K562 (cell line): ENCODE measurements at regions not wholly inside any gene's neighbourhood (a gene's known extent, or its start where the extent isn't known, plus 50 kb on each side); places are given as distances from the start of the nearest gene placed in this dataset.
A peak's percentile ranks its signal among the peaks of the same experiment; 100 is the strongest.

Source experiments
- ATAC-seq: fragments of 200-7000 bp; cut with Tn5 transposase; 3 replicates; pipeline ENCODE4 v1.9.1; 2020; ENCODE audit warnings: moderate library complexity
- BruUV-seq: library from RNA; stranded (reverse); fragments of 400-500 nt; replicated peaks from 2 replicates; lab custom pipeline; 2021; lab: Mats Ljungman, UMichigan
- CTCF ChIA-PET: fragments of 300-600 bp; formaldehyde crosslinking; extraction: SDS; loops from one replicate; lab custom pipeline; 2021; ENCODE audit warnings: low intra/inter-chr PET ratio; lab: Yijun Ruan, JAX
- POLR2A ChIA-PET: fragments of 300-600, 350-650 bp; sonication (Branson Sonifier 250); formaldehyde crosslinking; extraction: SDS; loops from one replicate; lab custom pipeline; 2021; ENCODE audit warnings: antibody characterized with exemption, inconsistent platforms; lab: Yijun Ruan, JAX
- DNase-seq, 4 experiments: peaks; one replicate each; pipeline versions ENCODE4 v3.0.0 to v3.0.0-alpha.2; 2011 to 2018; ENCODE audit warnings: low spot score in 3 of 4, mixed read lengths in 3 of 4; ENCODE audit errors: extremely low read depth in 1 of 4
- FAIRE-seq: peaks from 2 replicates; lab custom pipeline; 2011; peaks lifted over from hg19 to GRCh38; lab: Jason Lieb, UNC
- H2AFZ ChIP-seq: 2 replicates; pipeline ENCODE4 v1.6.0; 2011; ENCODE audit warnings: low read depth, low read length, control low read depth, inconsistent platforms
- H3K27ac ChIP-seq: fragments of 200-600 bp; 3 replicates; pipeline ENCODE4 v1.8.0; 2011; ENCODE audit warnings: low read depth, mild to moderate bottlenecking, control low read depth, inconsistent platforms, low read length, moderate library complexity, mixed read lengths; ENCODE audit errors: extremely low read depth
- H3K27me3 ChIP-seq, 2 experiments: fragments of 300-600 bp in 1 of 2; 2 replicates in 1 of 2; 3 replicates in 1 of 2; pipeline versions ENCODE4 v1.6.0 to v1.8.0; 2011; ENCODE audit warnings: inconsistent platforms in 2 of 2, low read length in 2 of 2, mild to moderate bottlenecking in 1 of 2, mixed read lengths in 1 of 2, moderate library complexity in 1 of 2; ENCODE audit not compliant: control insufficient read depth in 2 of 2, insufficient read depth in 2 of 2
- H3K36me3 ChIP-seq: fragments of 300-600 bp; 3 replicates; pipeline ENCODE4 v1.8.0; 2011; ENCODE audit warnings: mild to moderate bottlenecking, low read length, inconsistent platforms; ENCODE audit not compliant: control insufficient read depth, insufficient read depth
- H3K4me1 ChIP-seq, 2 experiments: fragments of 200-600 bp in 1 of 2; replicated peaks in 1 of 2; 2 replicates in 1 of 2; 3 replicates in 1 of 2; pipeline versions ENCODE4 v1.5.1 to v1.8.0; 2011; ENCODE audit warnings: inconsistent platforms in 2 of 2, low read length in 2 of 2, mild to moderate bottlenecking in 1 of 2, mixed read lengths in 1 of 2, moderate library complexity in 1 of 2; ENCODE audit not compliant: control insufficient read depth in 2 of 2, insufficient read depth in 2 of 2
- H3K4me2 ChIP-seq: 2 replicates; pipeline ENCODE4 v1.6.1; 2011; ENCODE audit warnings: low read length, control low read depth, inconsistent platforms, mixed read lengths; ENCODE audit not compliant: insufficient read depth
- H3K4me3 ChIP-seq: fragments of 200-600 bp; sonication (generic), shearing (Covaris generic); 2 replicates; pipeline ENCODE4 v1.5.1; 2016; ENCODE audit warnings: control low read depth, inconsistent platforms
- H3K79me2 ChIP-seq: fragments of 200-600 bp; 3 replicates; pipeline ENCODE4 v1.8.0; 2011; ENCODE audit warnings: low read length, inconsistent platforms; ENCODE audit not compliant: control insufficient read depth, insufficient read depth
- H3K9ac ChIP-seq, 2 experiments: 2 replicates each; pipeline versions ENCODE4 v1.6.0 to v1.6.1; 2011; ENCODE audit warnings: low read depth in 2 of 2, low read length in 2 of 2, control low read depth in 1 of 2, inconsistent platforms in 1 of 2, mild to moderate bottlenecking in 1 of 2, mixed read lengths in 1 of 2; ENCODE audit not compliant: insufficient read depth in 1 of 2
- H3K9me1 ChIP-seq: one replicate; pipeline ENCODE4 v1.6.0; 2011; ENCODE audit warnings: inconsistent platforms, mild to moderate bottlenecking, low read length, moderate library complexity; ENCODE audit not compliant: control insufficient read depth, insufficient read depth
- H3K9me3 ChIP-seq: replicated peaks from 2 replicates; pipeline ENCODE4 v1.5.1; 2011; ENCODE audit warnings: low read depth, low read length, inconsistent platforms; ENCODE audit not compliant: control insufficient read depth, insufficient read depth
- H4K20me1 ChIP-seq: replicated peaks from 2 replicates; pipeline ENCODE4 v1.6.1; 2011; ENCODE audit warnings: low read length, inconsistent platforms, mixed read lengths; ENCODE audit not compliant: control insufficient read depth, insufficient read depth
- ASH1L ChIP-seq: fragments of 450-650 bp; IDR thresholded peaks from 2 replicates; pipeline ENCODE4 v1.6.1; 2018; ENCODE audit warnings: borderline replicate concordance, mild to moderate bottlenecking, low read depth; ENCODE audit not compliant: partially characterized antibody
- BCOR ChIP-seq: fragments of 450-650 bp; IDR thresholded peaks from 2 replicates; pipeline ENCODE4 v1.6.1; 2016
- CBFA2T3 ChIP-seq: fragments of 450-650 bp; IDR thresholded peaks from 2 replicates; pipeline ENCODE4 v1.6.1; 2017
- CREB3L1 ChIP-seq: fragments of 450-650 bp; IDR thresholded peaks from 2 replicates; pipeline ENCODE4 v1.6.1; 2014; ENCODE audit warnings: low read depth, mild to moderate bottlenecking, moderate library complexity, borderline replicate concordance
- GABPA ChIP-seq: fragments of 200-800 bp; sonication (Bioruptor generic); conservative IDR thresholded peaks from 2 replicates; pipeline ENCODE4 v1.6.1; 2016; ENCODE audit warnings: low read depth, missing genetic modification characterization, missing compliant biosample characterization
- JUN ChIP-seq, 2 experiments: sonication (generic) in 1 of 2; formaldehyde crosslinking in 1 of 2; IDR thresholded peaks; 2 replicates each; pipeline versions ENCODE4 v1.6.1 to v1.8.0; 2012 to 2022; ENCODE audit warnings: borderline replicate concordance in 2 of 2, mild to moderate bottlenecking in 2 of 2, improper control_type of control experiment in 1 of 2, low read depth in 1 of 2, low read length in 1 of 2, missing genetic modification reagents in 1 of 2
- PTTG1 ChIP-seq: fragments of 450-650 bp; IDR thresholded peaks from 2 replicates; pipeline ENCODE4 v1.6.1; 2016; ENCODE audit warnings: low read depth, mild to moderate bottlenecking, missing genetic modification characterization, missing compliant biosample characterization
- SMAD2 ChIP-seq: fragments of 150-350 bp; IDR thresholded peaks from 2 replicates; pipeline ENCODE4 v1.6.1; 2014; ENCODE audit warnings: low read depth, mild to moderate bottlenecking, low read length
- STAT5A ChIP-seq: IDR thresholded peaks from 2 replicates; pipeline ENCODE4 v1.6.1; 2012; ENCODE audit warnings: low read length, inconsistent platforms, borderline replicate concordance
- ZFPM2 ChIP-seq: fragments of 250-450 bp; sonication (Bioruptor Pico); IDR thresholded peaks from 2 replicates; pipeline ENCODE4 v1.5.1; 2022; ENCODE audit warnings: mild to moderate bottlenecking
- ZNF583 ChIP-seq: fragments of 250-450 bp; sonication (Bioruptor Pico); IDR thresholded peaks from 2 replicates; pipeline ENCODE4 v1.4.0; 2020
- ZNF699 ChIP-seq: fragments of 250-450 bp; sonication (Bioruptor Pico); IDR thresholded peaks from 2 replicates; pipeline ENCODE4 v1.8.0; 2021; ENCODE audit warnings: mild to moderate bottlenecking, moderate library complexity; ENCODE audit not compliant: insufficient replicate concordance
- WGBS: fragments of 100-300 bp; shearing (Covaris generic); methylation state at CpG from one replicate; pipeline ENCODE4 v1.1.6; 2016; ENCODE audit warnings: low coverage, mixed read lengths; ENCODE audit not compliant: insufficient coverage; ENCODE audit errors: missing lambda C conversion rate; 5-methylcytosine and 5-hydroxymethylcytosine counted together
- in situ Hi-C: fragments of 300-500 bp; cut with MboI; formaldehyde crosslinking; loops from 4 replicates; pipeline ENCODE4 v1.15.0; 2018; ENCODE audit warnings: inconsistent platforms, mixed read lengths
- intact Hi-C: fragments of 100-400 bp; cut with micrococcal nuclease; formaldehyde crosslinking; loops from 2 replicates; pipeline ENCODE4 v1.14.2; 2022

- TF ChIP-seq GABPA, result 0 out of 2 replicates have a peak, but pooled peaks have one; percentile 24
- TF ChIP-seq CREB3L1, result no peak
- TF ChIP-seq SMAD2, result no peak
- TF ChIP-seq ZNF583 (CRISPR knock-in tag), result no peak
- TF ChIP-seq PTTG1, result no peak
- no peak for TF ChIP-seq ZFPM2
- TF ChIP-seq JUN (IDR thresholded peaks at IDR 0.05; ENCODE audit: borderline replicate concordance, low read depth, low read length), result no peak
- TF ChIP-seq JUN (CRISPR knock-in tag; IDR thresholded peaks at IDR 0.05; ENCODE audit: borderline replicate concordance), result no peak
- peak; percentile 12; the same call in 1 of the 2 replicates for TF ChIP-seq CBFA2T3
Observed at GRCh38 chr6:87869064-87869905, 167.3 kb upstream of the AKIRIN2 start (continued).

- no peaks in the 10 kb centered on the region for H3K79me2 ChIP-seq
- DNase-seq (no peak), FAIRE-seq (no peak), ATAC-seq (no peak)
- no peaks in the 10 kb centered on the region for H3K36me3 ChIP-seq
- H3K4me1 ChIP-seq, result no peaks in the 10 kb centered on the region
- H3K4me3 ChIP-seq, result no peak overlapping the region
- H3K9me1 ChIP-seq, result no peaks in the 10 kb centered on the region
- TF ChIP-seq ASH1L, result no peak
- TF ChIP-seq STAT5A, result no peak
- no peak for TF ChIP-seq ZNF699
- TF ChIP-seq BCOR, result no peak
- WGBS, result 12% methylated on average over 2 of the region's 2 CpGs
- intact Hi-C loops, result no loop called here
- H4K20me1 ChIP-seq, result no peaks in the 10 kb centered on the region
- ChIA-PET CTCF (no interaction called here), POLR2A (interaction anchor here (1.3 kb wide), 1 partner anchor 10 kb away, joined by 5 read pairs; no protein-coding TSS in a partner anchor)
- in situ Hi-C loops, result no loop called here
- no peak overlapping the region for H3K4me2 ChIP-seq
- H3K27me3 ChIP-seq, result peaks cover 3 to 5% of the 10 kb centered on the region in 2 experiments; a peak in 3 of 5 replicates
- H2AFZ ChIP-seq, result no peak overlapping the region
- no peak overlapping the region for H3K27ac ChIP-seq
- H3K9me3 ChIP-seq, result no peaks in the 10 kb centered on the region
- no TSS peak for BruUV-seq
- H3K9ac ChIP-seq, result no peak overlapping the region
Observed at GRCh38 chr6:87860902-87861301, 158.9 kb upstream of the AKIRIN2 start.
